Kidney epithelial cell (primary cell): ENCODE measurements at regions not wholly inside any gene's neighbourhood (a gene's known extent, or its start where the extent isn't known, plus 50 kb on each side); places are given as distances from the start of the nearest gene placed in this dataset.

Experiments used
- DNase-seq: peaks from one replicate; pipeline ENCODE4 v3.0.0-alpha.2; 2010; ENCODE audit warnings: low read depth
- H3K27me3 ChIP-seq: 2 replicates; pipeline ENCODE4 v1.6.0; 2011; ENCODE audit warnings: low read length; ENCODE audit not compliant: control insufficient read depth, insufficient read depth
- H3K36me3 ChIP-seq: 2 replicates; pipeline ENCODE4 v1.5.1; 2011; ENCODE audit warnings: low read length; ENCODE audit not compliant: control insufficient read depth, insufficient read depth
- H3K4me3 ChIP-seq: 2 replicates; pipeline ENCODE4 v1.5.1; 2011; ENCODE audit warnings: low read depth, mild to moderate bottlenecking, control low read depth, low read length
- TF ChIP-seq, protein P1 (sequence below): IDR thresholded peaks from 2 replicates; pipeline ENCODE4 v1.5.1; 2011; ENCODE audit warnings: mild to moderate bottlenecking, moderate library complexity, low read length, control low read depth, inconsistent platforms; ENCODE audit not compliant: insufficient read depth, poor library complexity, severe bottlenecking

DNA sequence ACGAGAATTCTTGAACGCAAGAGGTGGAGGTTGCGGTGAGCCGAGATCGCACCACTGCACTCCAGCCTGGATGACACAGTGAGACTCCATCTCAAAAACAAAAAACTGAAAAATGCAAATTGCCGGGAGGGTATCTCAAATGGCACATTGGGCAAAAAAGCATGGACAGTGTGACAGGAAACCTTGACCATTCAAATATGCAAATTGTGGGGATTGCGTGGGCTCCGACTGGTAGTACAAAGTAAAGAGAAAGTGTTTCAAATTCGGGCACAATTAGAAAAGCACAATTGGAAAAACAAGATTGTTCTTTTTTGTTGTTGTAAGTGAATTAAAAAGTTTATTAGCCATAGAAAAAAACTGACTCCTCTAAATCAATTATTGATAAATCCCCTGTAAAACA is 56.7 kb upstream of the NUP160 start:
- DNase-seq: no peak
- TF ChIP-seq, protein P1, sequence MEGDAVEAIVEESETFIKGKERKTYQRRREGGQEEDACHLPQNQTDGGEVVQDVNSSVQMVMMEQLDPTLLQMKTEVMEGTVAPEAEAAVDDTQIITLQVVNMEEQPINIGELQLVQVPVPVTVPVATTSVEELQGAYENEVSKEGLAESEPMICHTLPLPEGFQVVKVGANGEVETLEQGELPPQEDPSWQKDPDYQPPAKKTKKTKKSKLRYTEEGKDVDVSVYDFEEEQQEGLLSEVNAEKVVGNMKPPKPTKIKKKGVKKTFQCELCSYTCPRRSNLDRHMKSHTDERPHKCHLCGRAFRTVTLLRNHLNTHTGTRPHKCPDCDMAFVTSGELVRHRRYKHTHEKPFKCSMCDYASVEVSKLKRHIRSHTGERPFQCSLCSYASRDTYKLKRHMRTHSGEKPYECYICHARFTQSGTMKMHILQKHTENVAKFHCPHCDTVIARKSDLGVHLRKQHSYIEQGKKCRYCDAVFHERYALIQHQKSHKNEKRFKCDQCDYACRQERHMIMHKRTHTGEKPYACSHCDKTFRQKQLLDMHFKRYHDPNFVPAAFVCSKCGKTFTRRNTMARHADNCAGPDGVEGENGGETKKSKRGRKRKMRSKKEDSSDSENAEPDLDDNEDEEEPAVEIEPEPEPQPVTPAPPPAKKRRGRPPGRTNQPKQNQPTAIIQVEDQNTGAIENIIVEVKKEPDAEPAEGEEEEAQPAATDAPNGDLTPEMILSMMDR: no peak
- Histone ChIP-seq H3K27me3 (no peaks in the 10 kb centered on the region), H3K4me3 (no peak overlapping the region), H3K36me3 (no peaks in the 10 kb centered on the region)

DNA sequence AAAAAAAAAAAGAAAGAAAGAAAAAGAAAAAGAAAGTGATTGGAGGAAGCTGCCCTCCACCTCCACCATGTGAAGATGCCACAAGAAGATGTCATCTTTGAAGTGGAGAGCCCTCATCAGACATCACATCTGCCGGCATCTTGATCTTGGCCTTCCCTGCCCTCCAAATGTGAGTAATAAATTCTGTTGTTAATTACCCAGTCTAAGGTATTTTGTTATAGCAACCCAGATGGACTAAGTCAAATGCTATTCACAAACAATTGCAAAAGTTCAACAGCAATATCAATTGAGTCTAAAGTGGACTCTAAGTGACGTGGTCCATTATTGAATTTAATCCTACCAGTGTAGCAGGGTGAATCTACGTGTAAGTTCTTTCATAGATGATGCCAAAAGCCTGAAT is 55.9 kb upstream of the NUP160 start:
- H3K27me3 ChIP-seq: no peaks in the 10 kb centered on the region
- DNase-seq: no peak
- H3K36me3 ChIP-seq: no peaks in the 10 kb centered on the region
- no peak overlapping the region for H3K4me3 ChIP-seq
- TF ChIP-seq, protein P1: no peak

DNA sequence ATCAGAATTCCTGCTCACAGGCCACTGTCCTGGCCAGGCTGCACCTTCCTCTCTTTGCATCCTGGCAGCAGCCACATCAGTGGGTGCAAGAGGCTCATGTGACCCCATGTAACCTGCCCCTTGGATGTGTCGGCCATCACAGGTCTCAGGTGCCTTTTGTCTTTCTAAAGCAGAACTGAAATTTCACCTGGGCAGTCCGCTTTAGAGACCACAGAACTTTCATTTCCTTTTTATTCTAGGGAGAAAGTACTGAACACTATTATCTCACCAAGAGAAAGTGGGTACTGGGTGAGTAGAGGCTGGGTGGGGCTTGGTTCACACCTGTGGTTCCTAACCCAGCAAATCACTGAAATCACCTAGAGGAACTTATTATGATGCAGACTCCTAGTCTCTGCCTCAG is 51.7 kb upstream of the NUP160 start:
- no peak for DNase-seq
- Histone ChIP-seq H3K36me3 (no peaks in the 10 kb centered on the region), H3K4me3 (no peak overlapping the region), H3K27me3 (no peaks in the 10 kb centered on the region)
- TF ChIP-seq, protein P1: no peak
